NCI-H1694 (cell line): ENCODE measurements at regions not wholly inside any gene's neighbourhood (a gene's known extent, or its start where the extent isn't known, plus 50 kb on each side); places are given as distances from the start of the nearest gene placed in this dataset.
"Not testable (repeated sequence)": the region's sequence is repeated elsewhere in the genome, so short reads cannot be mapped to it uniquely, and the experiment has no call there.

Source experiments
- DNase-seq: peaks from one replicate; lab custom pipeline; 2025; lab: John Stamatoyannopoulos, UW

- DNase-seq = no peak
These were observed 117.7 kb upstream of the CCDC90B start for GRCh38 chr11:83403691-83404389.

GRCh38 chr11:83401506-83402225, 115.5 kb upstream of the CCDC90B start:
- DNase-seq = no peak

GRCh38 chr11:83394331-83394730, 108.2 kb upstream of the CCDC90B start:
- DNase-seq = no peak

GRCh38 chr11:83392556-83392955, 106.4 kb upstream of the CCDC90B start:
- peak; percentile 2 for DNase-seq

- DNase-seq = no peak
These were observed 103.8 kb upstream of the CCDC90B start for GRCh38 chr11:83389975-83390374.

GRCh38 chr11:83383838-83384237, 97.7 kb upstream of the CCDC90B start:
- DNase-seq = not testable (repeated sequence)

GRCh38 chr11:83374311-83374710, 88.1 kb upstream of the CCDC90B start:
- DNase-seq = no peak

GRCh38 chr11:83371489-83371888, 85.3 kb upstream of the CCDC90B start:
- no peak for DNase-seq

- DNase-seq = no peak
These were observed 81.6 kb upstream of the CCDC90B start for GRCh38 chr11:83367745-83368144.

GRCh38 chr11:83364500-83365045, 78.4 kb upstream of the CCDC90B start:
- no peak for DNase-seq

GRCh38 chr11:83363312-83363711, 77.1 kb upstream of the CCDC90B start:
- no peak for DNase-seq

- no peak for DNase-seq
These were observed 75.7 kb upstream of the CCDC90B start for GRCh38 chr11:83361831-83362230.

GRCh38 chr11:83355391-83355790, 69.2 kb upstream of the CCDC90B start:
- no peak for DNase-seq

GRCh38 chr11:83350187-83350586, 64.0 kb upstream of the CCDC90B start:
- no peak for DNase-seq

- DNase-seq = peak; percentile 89
These were observed 63.1 kb upstream of the CCDC90B start for GRCh38 chr11:83349296-83349695.

GRCh38 chr11:83346706-83347105, 60.5 kb upstream of the CCDC90B start:
- DNase-seq = not testable (repeated sequence)

- not testable (repeated sequence) for DNase-seq
These were observed 58.4 kb upstream of the CCDC90B start for GRCh38 chr11:83344521-83344920.

- no peak for DNase-seq
These were observed 50.8 kb upstream of the CCDC90B start for GRCh38 chr11:83336993-83337392.
